ENCODE measurements at regions not wholly inside any gene's neighbourhood (a gene's known extent, or its start where the extent isn't known, plus 50 kb on each side); places are given as distances from the start of the nearest gene placed in this dataset.

DNA sequence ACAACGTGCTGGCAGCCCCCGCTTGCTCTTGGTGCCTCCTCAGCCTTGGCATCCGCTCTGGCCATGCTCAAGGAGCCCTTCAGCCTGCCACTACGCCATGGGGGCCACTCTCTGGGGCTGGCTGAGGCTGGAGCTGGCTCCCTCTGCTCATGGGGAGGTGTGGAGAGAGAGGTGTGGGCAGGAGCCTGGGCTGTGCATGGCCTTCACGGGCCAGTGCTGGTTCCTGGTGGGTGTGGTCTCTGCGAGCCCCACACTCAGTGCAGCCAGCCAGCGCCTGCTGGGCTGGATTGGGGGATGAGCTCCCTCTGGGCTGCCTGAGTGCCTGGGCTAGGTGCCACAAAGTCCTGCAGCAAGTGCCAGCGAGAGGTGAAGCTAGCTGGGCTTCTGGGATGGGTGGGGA, 1289.1 kb downstream of the OLFM4 start:
- Histone ChIP-seq H3K27ac (ENCODE audit: low read depth, low read length) (no peak overlapping the region), H3K36me3 (ENCODE audit: insufficient read depth, low read length) (no peaks in the 10 kb centered on the region), H3K79me2 (ENCODE audit: insufficient read depth, low read length) (no peaks in the 10 kb centered on the region), H3K27me3 (ENCODE audit: insufficient read depth, low read length) (no peaks in the 10 kb centered on the region), H3K4me3 (ENCODE audit: insufficient read depth, low read length) (no peak overlapping the region), H3K4me1 (ENCODE audit: insufficient read depth, low read length) (no peaks in the 10 kb centered on the region), H4K20me1 (ENCODE audit: insufficient read depth, low read length) (no peaks in the 10 kb centered on the region), H2AFZ (ENCODE audit: low read length) (no peak overlapping the region), H3K4me2 (ENCODE audit: insufficient read depth, low read length) (no peak overlapping the region), H3K9me3 (ENCODE audit: low read depth, low read length) (no peaks in the 10 kb centered on the region)
- TF ChIP-seq, protein P1, sequence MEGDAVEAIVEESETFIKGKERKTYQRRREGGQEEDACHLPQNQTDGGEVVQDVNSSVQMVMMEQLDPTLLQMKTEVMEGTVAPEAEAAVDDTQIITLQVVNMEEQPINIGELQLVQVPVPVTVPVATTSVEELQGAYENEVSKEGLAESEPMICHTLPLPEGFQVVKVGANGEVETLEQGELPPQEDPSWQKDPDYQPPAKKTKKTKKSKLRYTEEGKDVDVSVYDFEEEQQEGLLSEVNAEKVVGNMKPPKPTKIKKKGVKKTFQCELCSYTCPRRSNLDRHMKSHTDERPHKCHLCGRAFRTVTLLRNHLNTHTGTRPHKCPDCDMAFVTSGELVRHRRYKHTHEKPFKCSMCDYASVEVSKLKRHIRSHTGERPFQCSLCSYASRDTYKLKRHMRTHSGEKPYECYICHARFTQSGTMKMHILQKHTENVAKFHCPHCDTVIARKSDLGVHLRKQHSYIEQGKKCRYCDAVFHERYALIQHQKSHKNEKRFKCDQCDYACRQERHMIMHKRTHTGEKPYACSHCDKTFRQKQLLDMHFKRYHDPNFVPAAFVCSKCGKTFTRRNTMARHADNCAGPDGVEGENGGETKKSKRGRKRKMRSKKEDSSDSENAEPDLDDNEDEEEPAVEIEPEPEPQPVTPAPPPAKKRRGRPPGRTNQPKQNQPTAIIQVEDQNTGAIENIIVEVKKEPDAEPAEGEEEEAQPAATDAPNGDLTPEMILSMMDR (IDR thresholded peaks at IDR 0.05; ENCODE audit: extremely low read depth, low read depth, low read length): no peak
- no peak for DNase-seq (ENCODE audit: insufficient read length, low spot score, missing footprints)

DNA sequence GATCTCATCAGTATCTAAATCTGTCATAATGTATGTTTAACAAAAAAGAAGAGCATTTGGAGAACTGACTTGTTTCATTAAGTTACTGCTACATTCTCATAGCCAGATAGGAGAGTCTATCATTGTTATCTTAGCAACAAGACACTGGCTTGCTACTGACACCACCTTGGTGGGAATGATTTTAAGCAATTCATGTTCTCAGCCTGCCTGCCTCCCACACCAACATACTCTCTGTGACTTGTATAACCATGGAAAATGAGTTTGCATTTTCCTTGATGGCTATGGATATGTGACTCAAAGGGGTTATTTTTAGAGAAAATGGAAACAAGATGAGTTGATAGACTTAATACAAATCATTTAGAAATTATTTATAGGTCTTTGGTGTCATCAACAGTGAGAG, 1308.9 kb downstream of the OLFM4 start:
- TF ChIP-seq, protein P1 (IDR thresholded peaks at IDR 0.05; ENCODE audit: extremely low read depth, low read depth, low read length): no peak
- H3K4me2 ChIP-seq (ENCODE audit: insufficient read depth, low read length): no peak overlapping the region
- H3K27me3 ChIP-seq (ENCODE audit: insufficient read depth, low read length): no peaks in the 10 kb centered on the region
- no peak overlapping the region for H2AFZ ChIP-seq (ENCODE audit: low read length)
- no peaks in the 10 kb centered on the region for H4K20me1 ChIP-seq (ENCODE audit: insufficient read depth, low read length)
- no peak overlapping the region for H3K27ac ChIP-seq (ENCODE audit: low read depth, low read length)
- no peaks in the 10 kb centered on the region for H3K9me3 ChIP-seq (ENCODE audit: low read depth, low read length)
- no peaks in the 10 kb centered on the region for H3K4me1 ChIP-seq (ENCODE audit: insufficient read depth, low read length)
- H3K79me2 ChIP-seq (ENCODE audit: insufficient read depth, low read length): no peaks in the 10 kb centered on the region
- no peak overlapping the region for H3K4me3 ChIP-seq (ENCODE audit: insufficient read depth, low read length)
- no peaks in the 10 kb centered on the region for H3K36me3 ChIP-seq (ENCODE audit: insufficient read depth, low read length)
- no peak for DNase-seq (ENCODE audit: insufficient read length, low spot score, missing footprints)

DNA sequence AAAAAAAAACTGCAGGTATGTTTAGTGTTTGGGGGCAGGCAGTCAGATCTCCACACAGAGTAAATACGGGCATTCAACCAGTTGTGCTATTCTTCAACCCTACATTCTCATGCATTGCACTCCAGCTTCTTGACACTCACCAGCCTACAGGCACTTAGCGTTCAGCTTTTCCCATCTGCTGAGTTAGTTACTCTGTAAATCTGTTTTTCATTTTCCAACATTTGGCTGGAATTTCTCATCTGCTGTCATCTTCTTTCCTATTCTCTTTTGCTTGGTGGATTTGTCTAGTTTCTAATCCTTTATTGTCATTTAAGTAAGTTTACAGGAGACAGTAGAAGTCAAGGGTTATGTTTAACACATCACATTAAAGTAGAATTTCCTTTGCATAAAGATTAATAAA, 1318.9 kb downstream of the OLFM4 start:
- Histone ChIP-seq H3K79me2 (ENCODE audit: insufficient read depth, low read length) (no peaks in the 10 kb centered on the region), H3K4me3 (ENCODE audit: insufficient read depth, low read length) (no peak overlapping the region), H3K36me3 (ENCODE audit: insufficient read depth, low read length) (no peaks in the 10 kb centered on the region), H2AFZ (ENCODE audit: low read length) (no peak overlapping the region), H4K20me1 (ENCODE audit: insufficient read depth, low read length) (no peaks in the 10 kb centered on the region), H3K9me3 (ENCODE audit: low read depth, low read length) (peaks cover 2% of the 10 kb centered on the region), H3K4me2 (ENCODE audit: insufficient read depth, low read length) (no peak overlapping the region), H3K4me1 (ENCODE audit: insufficient read depth, low read length) (no peaks in the 10 kb centered on the region), H3K27ac (ENCODE audit: low read depth, low read length) (no peak overlapping the region), H3K27me3 (ENCODE audit: insufficient read depth, low read length) (no peaks in the 10 kb centered on the region)
- no peak for DNase-seq (ENCODE audit: insufficient read length, low spot score, missing footprints)
- TF ChIP-seq, protein P1 (IDR thresholded peaks at IDR 0.05; ENCODE audit: extremely low read depth, low read depth, low read length): no peak

DNA sequence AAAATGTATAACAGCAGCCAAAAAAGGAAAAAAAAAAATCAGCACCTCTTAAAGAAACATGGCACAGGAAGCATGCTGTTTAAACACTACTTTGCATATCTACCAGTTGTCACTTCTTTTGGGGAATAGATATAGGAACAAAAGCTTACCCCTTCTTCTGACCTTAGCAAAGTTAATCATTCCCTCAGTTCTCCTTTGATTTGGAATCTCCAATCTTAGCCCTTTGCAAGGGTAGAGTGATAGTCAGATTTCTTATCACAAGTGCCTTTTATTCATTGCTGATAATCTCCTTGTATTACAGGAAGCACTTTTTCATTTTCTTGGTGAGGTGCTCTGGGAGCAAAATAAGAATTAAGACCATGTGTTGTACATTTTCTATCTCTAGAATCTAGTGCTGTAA, 1327.6 kb downstream of the OLFM4 start:
- no peaks in the 10 kb centered on the region for H3K79me2 ChIP-seq (ENCODE audit: insufficient read depth, low read length)
- DNase-seq (ENCODE audit: insufficient read length, low spot score, missing footprints): no peak
- H4K20me1 ChIP-seq (ENCODE audit: insufficient read depth, low read length): no peaks in the 10 kb centered on the region
- no peak overlapping the region for H2AFZ ChIP-seq (ENCODE audit: low read length)
- TF ChIP-seq, protein P1 (IDR thresholded peaks at IDR 0.05; ENCODE audit: extremely low read depth, low read depth, low read length): no peak
- H3K27me3 ChIP-seq (ENCODE audit: insufficient read depth, low read length): no peaks in the 10 kb centered on the region
- no peak overlapping the region for H3K4me3 ChIP-seq (ENCODE audit: insufficient read depth, low read length)
- H3K4me2 ChIP-seq (ENCODE audit: insufficient read depth, low read length): no peak overlapping the region
- no peaks in the 10 kb centered on the region for H3K36me3 ChIP-seq (ENCODE audit: insufficient read depth, low read length)
- no peak overlapping the region for H3K27ac ChIP-seq (ENCODE audit: low read depth, low read length)
- no peaks in the 10 kb centered on the region for H3K4me1 ChIP-seq (ENCODE audit: insufficient read depth, low read length)
- no peaks in the 10 kb centered on the region for H3K9me3 ChIP-seq (ENCODE audit: low read depth, low read length)

Data from osteoblast (primary cell).